ENCODE measurements at regions not wholly inside any gene's neighbourhood (a gene's known extent, or its start where the extent isn't known, plus 50 kb on each side); places are given as distances from the start of the nearest gene placed in this dataset.

GRCh38 chr11:95577716-95578460 lies 211.7 kb downstream of the FAM76B start:
- DNase-seq: no peak

- DNase-seq: no peak
Measured at GRCh38 chr11:95576146-95576845, 213.3 kb downstream of the FAM76B start.

GRCh38 chr11:95575517-95575916 lies 214.1 kb downstream of the FAM76B start:
- DNase-seq: no peak

- DNase-seq: no peak
Measured at GRCh38 chr11:95571718-95572260, 217.8 kb downstream of the FAM76B start.

DNA sequence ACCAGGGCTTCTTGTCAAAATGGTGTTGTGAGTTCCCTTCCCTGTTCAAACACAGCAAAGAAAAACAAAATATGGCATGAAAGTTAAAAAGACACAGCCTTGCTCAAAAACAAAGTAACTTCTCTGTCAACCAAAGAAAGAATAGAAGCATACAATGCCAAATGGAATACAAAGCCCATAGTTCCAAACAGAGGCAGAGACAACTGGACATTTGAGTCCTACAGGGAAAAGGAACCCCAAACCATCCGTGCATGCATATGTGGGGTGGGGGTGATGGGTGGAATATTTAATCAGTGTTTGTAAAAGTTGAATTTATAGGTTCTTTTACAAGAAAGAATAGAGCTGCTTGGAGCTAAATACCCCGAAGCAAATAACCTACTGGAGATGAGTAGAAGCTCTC lies 218.7 kb downstream of the FAM76B start:
- no peak for DNase-seq

- no peak for DNase-seq
Measured at GRCh38 chr11:95569207-95569606, 220.4 kb downstream of the FAM76B start.

DNA sequence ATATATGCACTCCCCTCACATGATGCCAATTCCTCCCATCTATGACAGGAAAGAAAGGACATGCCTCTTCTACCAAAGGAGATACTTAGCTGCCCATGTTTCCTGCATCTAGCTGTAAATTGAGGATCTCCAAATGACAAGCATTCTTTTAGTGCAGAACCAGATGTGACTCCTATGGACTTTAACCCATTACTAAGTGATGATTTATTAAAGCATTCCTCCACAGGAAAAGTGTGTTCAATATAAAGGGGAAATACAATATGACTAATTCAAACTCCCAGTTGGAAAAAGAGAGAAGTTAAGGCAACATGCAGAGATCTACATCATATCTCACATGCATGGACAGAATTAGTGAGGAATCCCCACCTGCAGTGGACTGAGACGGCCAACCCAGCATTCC lies 221.3 kb downstream of the FAM76B start:
- DNase-seq: no peak

DNA sequence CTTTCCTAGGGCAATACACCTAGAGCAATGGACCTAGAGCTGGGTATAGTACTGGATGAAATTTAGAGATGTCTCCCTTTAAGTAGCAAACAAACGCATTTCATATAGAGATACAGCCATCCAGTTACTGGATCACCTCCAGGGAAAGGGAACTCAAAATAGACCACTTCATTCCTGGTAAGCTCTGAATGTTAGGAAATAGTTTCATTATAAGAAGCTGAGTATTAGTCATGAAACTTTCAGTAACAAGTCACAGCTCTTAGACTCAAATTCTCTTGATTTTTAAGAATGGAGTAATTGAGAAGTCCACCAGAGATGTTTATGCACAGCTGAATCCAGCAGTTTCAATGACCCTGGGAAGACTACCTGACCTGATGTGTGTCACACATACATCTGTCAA lies 221.9 kb downstream of the FAM76B start:
- no peak for DNase-seq

- no peak for DNase-seq
Measured at GRCh38 chr11:95566211-95566610, 223.4 kb downstream of the FAM76B start.

- DNase-seq: no peak
Measured at GRCh38 chr11:95565724-95566141, 223.8 kb downstream of the FAM76B start.

- no peak for DNase-seq
Measured at GRCh38 chr11:95563859-95564258, 225.7 kb downstream of the FAM76B start.

- no peak for DNase-seq
Measured at GRCh38 chr11:95563173-95563572, 226.4 kb downstream of the FAM76B start.

GRCh38 chr11:95562196-95562921 lies 227.2 kb downstream of the FAM76B start:
- DNase-seq: no peak

- DNase-seq: no peak
Measured at GRCh38 chr11:95559899-95560298, 229.7 kb downstream of the FAM76B start.

- DNase-seq: no peak
Measured at GRCh38 chr11:95557376-95557775, 232.2 kb downstream of the FAM76B start.

DNA sequence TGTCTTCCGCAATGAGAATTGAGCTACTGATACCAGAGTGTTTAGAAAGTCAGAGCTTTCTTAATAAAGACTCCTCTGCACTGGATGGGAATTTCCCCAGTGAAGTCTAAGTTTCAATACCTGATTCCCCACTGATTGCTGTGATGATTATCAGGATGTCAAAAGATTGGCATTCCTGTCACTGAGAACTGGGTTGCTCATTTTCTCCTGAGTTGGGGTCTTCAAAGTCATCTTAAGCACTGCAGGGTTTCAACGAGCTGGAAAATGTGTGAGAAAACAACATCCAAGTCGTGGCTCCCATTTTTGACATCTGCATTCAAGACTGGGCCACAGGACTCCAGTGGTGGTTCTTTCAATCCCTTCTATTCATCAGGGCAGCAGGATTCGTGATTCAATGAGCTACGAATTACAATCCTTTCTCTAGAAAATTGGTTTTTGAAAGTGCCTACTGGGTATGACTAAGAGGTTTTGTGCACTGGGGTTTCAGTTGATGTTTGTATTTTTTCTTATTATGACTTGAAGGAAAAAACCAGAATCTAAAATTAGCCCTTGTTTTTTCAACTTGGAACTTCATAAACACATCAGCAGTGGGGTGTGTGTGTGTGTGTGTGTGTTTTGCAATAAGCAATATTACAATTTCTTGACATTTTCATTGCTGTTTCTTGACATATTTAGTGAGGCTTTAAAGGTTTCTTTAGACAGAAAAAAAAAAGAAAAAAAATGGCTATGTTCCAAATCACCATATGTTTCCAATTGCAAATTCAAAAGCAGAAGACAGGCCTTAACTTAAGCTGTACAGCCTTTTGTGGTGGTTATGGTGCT lies 233.0 kb downstream of the FAM76B start:
- no peak for DNase-seq

GRCh38 chr11:95556011-95556341 lies 233.6 kb downstream of the FAM76B start:
- no peak for DNase-seq

- no peak for DNase-seq
Measured at GRCh38 chr11:95554911-95555310, 234.7 kb downstream of the FAM76B start.

GRCh38 chr11:95549301-95549700 lies 240.3 kb downstream of the FAM76B start:
- DNase-seq: no peak

- no peak for DNase-seq
Measured at GRCh38 chr11:95548416-95548815, 241.2 kb downstream of the FAM76B start.

DNA sequence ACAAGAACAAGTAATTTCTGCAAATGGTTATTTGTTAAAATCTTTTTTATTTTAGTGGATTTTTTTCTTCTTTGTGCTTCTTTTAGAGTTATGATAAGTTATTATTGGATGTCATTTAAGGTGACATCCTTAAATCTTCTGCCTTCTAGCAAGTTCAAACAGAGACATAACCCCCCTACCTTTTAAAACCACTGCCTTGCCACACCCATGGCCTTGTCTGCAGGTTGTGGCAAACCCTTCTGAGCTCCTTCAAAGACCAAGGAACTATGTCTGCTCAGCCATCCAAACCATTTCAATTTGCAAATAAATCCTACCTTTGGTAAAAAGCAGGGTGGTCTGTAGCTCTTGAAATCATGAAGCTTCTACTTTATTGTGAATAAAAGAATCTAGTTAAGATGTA lies 241.6 kb downstream of the FAM76B start:
- DNase-seq: no peak

GRCh38 chr11:95547186-95547585 lies 242.4 kb downstream of the FAM76B start:
- DNase-seq: no peak
